PC-9 (cell line): ENCODE measurements at regions not wholly inside any gene's neighbourhood (a gene's known extent, or its start where the extent isn't known, plus 50 kb on each side); places are given as distances from the start of the nearest gene placed in this dataset.

Source experiments
- CTCF ChIP-seq: fragments of 200-600 bp; sonication (generic); conservative IDR thresholded peaks from 2 replicates; pipeline ENCODE4 v1.6.1; 2017; ENCODE audit warnings: mixed run types, antibody characterized with exemption, mild to moderate bottlenecking, moderate library complexity
- EZH2 ChIP-seq: fragments of 200-600 bp; sonication (generic); IDR thresholded peaks from 2 replicates; pipeline ENCODE4 v1.8.0; 2017; ENCODE audit warnings: antibody characterized with exemption, low read depth

DNA sequence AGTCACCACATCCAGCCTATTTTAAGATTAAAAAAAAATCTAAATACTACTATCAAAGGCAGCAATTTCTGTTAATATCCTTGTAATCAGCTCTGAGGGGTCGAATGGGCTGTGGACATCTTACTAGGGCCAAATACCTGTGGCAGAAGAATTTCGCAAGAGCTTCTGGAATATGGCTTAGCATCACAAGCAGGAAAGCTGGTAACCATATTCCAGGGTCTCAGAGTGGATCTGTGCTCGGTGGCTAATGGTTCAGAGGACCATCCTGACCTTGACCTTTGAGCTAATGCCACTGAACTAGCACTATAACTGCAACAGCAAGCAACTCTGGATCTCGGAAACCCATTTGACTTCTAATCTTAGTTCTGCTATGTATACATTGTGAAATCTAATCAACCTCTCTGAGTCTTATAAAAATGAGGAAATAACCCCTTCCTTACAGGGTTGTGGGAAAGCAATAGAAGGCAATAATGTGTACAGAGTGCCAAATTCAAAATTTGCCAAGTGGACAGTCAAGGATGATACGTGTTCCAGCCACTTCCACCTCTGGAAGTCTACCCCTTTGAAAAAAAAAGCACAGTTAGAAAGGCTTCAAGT, 65.5 kb downstream of the CYP26A1 start:
- TF ChIP-seq EZH2 (no peak), CTCF (no peak)
